Panc1 (cell line): ENCODE measurements at regions not wholly inside any gene's neighbourhood (a gene's known extent, or its start where the extent isn't known, plus 50 kb on each side); places are given as distances from the start of the nearest gene placed in this dataset.

Experiments
- ATAC-seq: fragments of 200-7000 bp; cut with Tn5 transposase; 2 replicates; pipeline ENCODE4 v1.9.1; 2020; ENCODE audit warnings: mild to moderate bottlenecking, moderate library complexity
- BruUV-seq: library from RNA; stranded (reverse); fragments of 400-500 nt; replicated peaks from 2 replicates; lab custom pipeline; 2021; lab: Mats Ljungman, UMichigan
- CTCF ChIA-PET: fragments of 300-600 bp; sonication (Branson Sonifier 250); formaldehyde crosslinking; loops from one replicate; lab custom pipeline; 2022; ENCODE audit warnings: antibody characterized with exemption; lab: Charles Lee
- POLR2A ChIA-PET: fragments of 300-600 bp; sonication (Branson Sonifier 250); formaldehyde crosslinking; loops from one replicate; lab custom pipeline; 2022; ENCODE audit warnings: antibody characterized with exemption; lab: Charles Lee
- DNase-seq: peaks from one replicate; pipeline ENCODE4 v3.0.0-alpha.2; 2010; ENCODE audit warnings: low read depth, low spot score
- H3K27ac ChIP-seq: 2 replicates; pipeline ENCODE4 v1.5.1; 2011; ENCODE audit warnings: mild to moderate bottlenecking, low read length, inconsistent platforms
- H3K27me3 ChIP-seq: fragments of 200-500 bp; sonication (Bioruptor generic); 2 replicates; pipeline ENCODE4 v1.6.0; 2014; ENCODE audit warnings: low read length, inconsistent platforms; ENCODE audit not compliant: control insufficient read depth, insufficient read depth
- H3K36me3 ChIP-seq: fragments of 200-500 bp; sonication (Bioruptor generic); 2 replicates; pipeline ENCODE4 v1.5.1; 2014; ENCODE audit warnings: inconsistent platforms, mild to moderate bottlenecking, low read length, moderate library complexity; ENCODE audit not compliant: control insufficient read depth, insufficient read depth
- H3K4me1 ChIP-seq: 2 replicates; pipeline ENCODE4 v1.5.1; 2011; ENCODE audit warnings: inconsistent platforms, mild to moderate bottlenecking, low read length, moderate library complexity; ENCODE audit not compliant: control insufficient read depth, insufficient read depth
- H3K4me3 ChIP-seq, 2 experiments: 2 replicates each; pipeline ENCODE4 v1.5.1; 2011 to 2012; ENCODE audit warnings: low read depth in 2 of 2, low read length in 2 of 2, mild to moderate bottlenecking in 2 of 2, inconsistent platforms in 1 of 2, moderate library complexity in 1 of 2
- H3K9me3 ChIP-seq: fragments of 200-500 bp; sonication (Bioruptor generic); 2 replicates; pipeline ENCODE4 v1.5.1; 2014; ENCODE audit warnings: low read depth, mild to moderate bottlenecking, inconsistent platforms, low read length, moderate library complexity; ENCODE audit not compliant: control insufficient read depth, insufficient read depth
- CTCF ChIP-seq: fragments of 450-650 bp; IDR thresholded peaks from 2 replicates; pipeline ENCODE4 v1.5.1; 2017; ENCODE audit warnings: mild to moderate bottlenecking
- POLR2AphosphoS5 ChIP-seq: IDR thresholded peaks from 2 replicates; pipeline ENCODE4 v1.6.1; 2012; ENCODE audit warnings: mild to moderate bottlenecking, low read depth, low read length, moderate library complexity
- REST ChIP-seq, 2 experiments: IDR thresholded peaks; 2 replicates each; pipeline ENCODE4 v1.6.1; 2011 to 2012; ENCODE audit warnings: low read depth in 2 of 2, control low read depth in 1 of 2, low read length in 1 of 2, mild to moderate bottlenecking in 1 of 2, moderate library complexity in 1 of 2; ENCODE audit not compliant: insufficient read depth in 1 of 2
- SIN3A ChIP-seq: IDR thresholded peaks from 2 replicates; pipeline ENCODE4 v1.6.1; 2012; ENCODE audit warnings: low read depth, mild to moderate bottlenecking, low read length, moderate library complexity, borderline replicate concordance; ENCODE audit not compliant: insufficient read depth
- TCF7L2 ChIP-seq: IDR thresholded peaks from 2 replicates; pipeline ENCODE4 v1.6.1; 2011; ENCODE audit warnings: mild to moderate bottlenecking, low read depth, low read length, inconsistent platforms
- in situ Hi-C: cut with HindIII; loops from 2 replicates; pipeline ENCODE4 v1.10.0; 2016; ENCODE audit warnings: low sequenced_read_pairs, low pct_unique_long_range_greater_than_20kb
- intact Hi-C: fragments of 100-400 bp; cut with micrococcal nuclease; formaldehyde crosslinking; loops from one replicate; pipeline ENCODE4 v1.10.0; 2022; ENCODE audit not compliant: unreplicated experiment

GRCh38 chr20:57830515-57830895, 120.7 kb upstream of the PMEPA1 start:
- H3K4me1 ChIP-seq, result no peaks in the 10 kb centered on the region
- intact Hi-C loops, result no loop called here
- no peaks in the 10 kb centered on the region for H3K9me3 ChIP-seq
- no peak overlapping the region for H3K4me3 ChIP-seq
- no peak overlapping the region for H3K27ac ChIP-seq
- no peaks in the 10 kb centered on the region for H3K27me3 ChIP-seq
- no TSS peak for BruUV-seq
- ATAC-seq, result no peak
- ChIA-PET CTCF (no interaction called here), POLR2A (no interaction called here)
- no peaks in the 10 kb centered on the region for H3K36me3 ChIP-seq
- in situ Hi-C loops, result no loop called here
- no peak for DNase-seq
- TF ChIP-seq REST (IDR thresholded peaks at IDR 0.05; ENCODE audit: insufficient read depth in 1 of 2, low read depth in 2 of 2, low read length in 1 of 2) (no peak), TCF7L2 (no peak), SIN3A (no peak), POLR2AphosphoS5 (no peak), CTCF (no peak)

GRCh38 chr20:57829805-57830514, 120.1 kb upstream of the PMEPA1 start:
- TF ChIP-seq REST (IDR thresholded peaks at IDR 0.05; ENCODE audit: insufficient read depth in 1 of 2, low read depth in 2 of 2, low read length in 1 of 2), result no peak
- no peak for TF ChIP-seq POLR2AphosphoS5
- no peak for TF ChIP-seq SIN3A
- no peak for TF ChIP-seq CTCF
- no peak for TF ChIP-seq TCF7L2
- ChIA-PET CTCF (no interaction called here), POLR2A (no interaction called here)
- in situ Hi-C loops, result no loop called here
- Histone ChIP-seq H3K27me3 (no peaks in the 10 kb centered on the region), H3K4me1 (no peaks in the 10 kb centered on the region), H3K9me3 (no peaks in the 10 kb centered on the region), H3K4me3 (no peak overlapping the region), H3K36me3 (no peaks in the 10 kb centered on the region), H3K27ac (no peak overlapping the region)
- no peak for ATAC-seq
- no TSS peak for BruUV-seq
- no peak for DNase-seq
- intact Hi-C loops, result no loop called here
